Hepatocyte (in vitro differentiated cells): ENCODE measurements at regions not wholly inside any gene's neighbourhood (a gene's known extent, or its start where the extent isn't known, plus 50 kb on each side); places are given as distances from the start of the nearest gene placed in this dataset.

Experiments
- DNase-seq: peaks from one replicate; pipeline ENCODE4 v3.0.0-alpha.2; 2016; ENCODE audit warnings: low spot score
- H2AFZ ChIP-seq: fragments of 200-600 bp; sonication (generic); 2 replicates; pipeline ENCODE4 v1.6.0; 2016; ENCODE audit warnings: antibody characterized with exemption, mild to moderate bottlenecking
- H3K27ac ChIP-seq: fragments of 200-600 bp; sonication (generic); 2 replicates; pipeline ENCODE4 v1.5.1; 2016; ENCODE audit warnings: mild to moderate bottlenecking
- H3K27me3 ChIP-seq: fragments of 200-600 bp; sonication (generic); 2 replicates; pipeline ENCODE4 v1.6.1; 2016
- H3K36me3 ChIP-seq: fragments of 200-600 bp; sonication (generic); replicated peaks from 2 replicates; pipeline ENCODE4 v1.5.1; 2016; ENCODE audit warnings: low read depth; ENCODE audit not compliant: insufficient read depth
- H3K4me1 ChIP-seq: fragments of 200-600 bp; sonication (generic); 2 replicates; pipeline ENCODE4 v1.5.1; 2016; ENCODE audit warnings: mild to moderate bottlenecking, moderate library complexity; ENCODE audit not compliant: insufficient read depth
- H3K4me2 ChIP-seq: fragments of 200-600 bp; sonication (generic); 2 replicates; pipeline ENCODE4 v1.6.0; 2016
- H3K4me3 ChIP-seq: fragments of 200-600 bp; sonication (generic); 2 replicates; pipeline ENCODE4 v1.5.1; 2016; ENCODE audit warnings: mild to moderate bottlenecking
- H3K79me2 ChIP-seq: fragments of 200-600 bp; sonication (generic); 2 replicates; pipeline ENCODE4 v1.6.0; 2017; ENCODE audit warnings: mild to moderate bottlenecking
- H3K9me2 ChIP-seq: fragments of 200-600 bp; sonication (generic); replicated peaks from 2 replicates; pipeline ENCODE4 v1.6.0; 2017; ENCODE audit warnings: mild to moderate bottlenecking; ENCODE audit not compliant: insufficient read depth
- H3K9me3 ChIP-seq: fragments of 200-600 bp; sonication (generic); 2 replicates; pipeline ENCODE4 v1.5.1; 2016; ENCODE audit warnings: low read depth, mild to moderate bottlenecking
- H4K20me1 ChIP-seq: fragments of 200-600 bp; sonication (generic); 2 replicates; pipeline ENCODE4 v1.6.0; 2016; ENCODE audit warnings: mild to moderate bottlenecking; ENCODE audit not compliant: insufficient read depth, poor library complexity, severe bottlenecking
- CTCF ChIP-seq: fragments of 200-600 bp; sonication (generic); IDR thresholded peaks from 2 replicates; pipeline ENCODE4 v1.5.1; 2016; ENCODE audit warnings: antibody characterized with exemption, mild to moderate bottlenecking; ENCODE audit not compliant: poor library complexity
- EZH2 ChIP-seq: fragments of 200-600 bp; sonication (generic); IDR thresholded peaks from 2 replicates; pipeline ENCODE4 v1.6.1; 2016; ENCODE audit warnings: antibody characterized with exemption, mild to moderate bottlenecking, borderline replicate concordance
- EZH2phosphoT487 ChIP-seq: fragments of 200-600 bp; sonication (generic); IDR thresholded peaks from one replicate; pipeline ENCODE4 v1.6.1; 2018; ENCODE audit warnings: antibody characterized with exemption, mild to moderate bottlenecking, low read depth, moderate library complexity; ENCODE audit not compliant: unreplicated experiment, severe bottlenecking
- WGBS: methylation state at CpG from one replicate; pipeline ENCODE4 v1.1.6; 2016; ENCODE audit warnings: low lambda C conversion rate; ENCODE audit errors: missing lambda C conversion rate; 5-methylcytosine and 5-hydroxymethylcytosine counted together

GRCh38 chr1:22203335-22203734 is 60.4 kb upstream of the WNT4 start:
- no peaks in the 10 kb centered on the region for H3K9me2 ChIP-seq
- WGBS = 93% methylated on average over 1 of the region's 1 CpG
- no peak overlapping the region for H2AFZ ChIP-seq
- H3K9me3 ChIP-seq = no peaks in the 10 kb centered on the region
- H3K79me2 ChIP-seq = no peaks in the 10 kb centered on the region
- no peak overlapping the region for H3K4me2 ChIP-seq
- H3K36me3 ChIP-seq = no peaks in the 10 kb centered on the region
- DNase-seq = no peak
- no peaks in the 10 kb centered on the region for H4K20me1 ChIP-seq
- H3K4me3 ChIP-seq = no peak overlapping the region
- H3K27ac ChIP-seq = no peak overlapping the region
- peaks cover 4% of the 10 kb centered on the region for H3K4me1 ChIP-seq
- peaks cover 6% of the 10 kb centered on the region for H3K27me3 ChIP-seq
- TF ChIP-seq CTCF (no peak), EZH2 (no peak)

- peaks cover 15% of the 10 kb centered on the region for H3K27me3 ChIP-seq
- H3K36me3 ChIP-seq = no peaks in the 10 kb centered on the region
- H3K4me2 ChIP-seq = no peak overlapping the region
- H3K9me3 ChIP-seq = no peaks in the 10 kb centered on the region
- no peak for DNase-seq
- no peak overlapping the region for H3K27ac ChIP-seq
- H3K4me1 ChIP-seq = peaks cover 4% of the 10 kb centered on the region
- H2AFZ ChIP-seq = no peak overlapping the region
- H3K4me3 ChIP-seq = no peak overlapping the region
- TF ChIP-seq CTCF = no peak
- no peak for TF ChIP-seq EZH2
- no peak for TF ChIP-seq EZH2phosphoT487
- no peaks in the 10 kb centered on the region for H3K79me2 ChIP-seq
- H4K20me1 ChIP-seq = no peaks in the 10 kb centered on the region
- no peaks in the 10 kb centered on the region for H3K9me2 ChIP-seq
- WGBS = 91% methylated on average over 11 of the region's 11 CpGs
These were observed 61.4 kb upstream of the WNT4 start for GRCh38 chr1:22204057-22204840.

- Histone ChIP-seq H3K36me3 (no peaks in the 10 kb centered on the region), H4K20me1 (no peaks in the 10 kb centered on the region), H3K4me2 (no peak overlapping the region), H3K9me3 (no peaks in the 10 kb centered on the region), H3K9me2 (no peaks in the 10 kb centered on the region), H3K27ac (no peak overlapping the region), H3K27me3 (peaks cover 23% of the 10 kb centered on the region), H3K79me2 (no peaks in the 10 kb centered on the region), H2AFZ (no peak overlapping the region), H3K4me1 (peaks cover 4% of the 10 kb centered on the region), H3K4me3 (no peak overlapping the region)
- no peak for TF ChIP-seq EZH2phosphoT487
- no peak for TF ChIP-seq CTCF
- 83% methylated on average over 15 of the region's 15 CpGs for WGBS
- DNase-seq = no peak
These were observed 62.4 kb upstream of the WNT4 start for GRCh38 chr1:22204989-22205913.
